NT2/D1 (cell line): ENCODE measurements at regions not wholly inside any gene's neighbourhood (a gene's known extent, or its start where the extent isn't known, plus 50 kb on each side); places are given as distances from the start of the nearest gene placed in this dataset.

Experiments
- SUZ12 ChIP-seq: IDR thresholded peaks from 2 replicates; pipeline ENCODE4 v1.6.1; 2011; ENCODE audit not compliant: insufficient read length, insufficient read depth; ENCODE audit errors: extremely low read depth
- YY1 ChIP-seq: IDR thresholded peaks from 2 replicates; pipeline ENCODE4 v1.6.1; 2011; ENCODE audit not compliant: insufficient read length, insufficient read depth
- ZNF274 ChIP-seq: IDR thresholded peaks from 2 replicates; pipeline ENCODE4 v1.6.1; 2011; ENCODE audit warnings: mild to moderate bottlenecking, low read depth, low read length

- no peak for TF ChIP-seq YY1
- TF ChIP-seq SUZ12: no peak
- no peak for TF ChIP-seq ZNF274
Observed at GRCh38 chr3:30181178-30181465, 425.3 kb upstream of the TGFBR2 start.
